PC-9 (cell line): ENCODE measurements at regions not wholly inside any gene's neighbourhood (a gene's known extent, or its start where the extent isn't known, plus 50 kb on each side); places are given as distances from the start of the nearest gene placed in this dataset.

Experiments used
- BruUV-seq: library from RNA; stranded (reverse); fragments of 400-500 nt; replicated peaks from 2 replicates; lab custom pipeline; 2021; lab: Mats Ljungman, UMichigan
- CTCF ChIA-PET: fragments of 300-600 bp; sonication (Branson Sonifier 250); formaldehyde crosslinking; loops from one replicate; lab custom pipeline; 2022; ENCODE audit warnings: antibody characterized with exemption; lab: Charles Lee
- POLR2A ChIA-PET: fragments of 300-600 bp; sonication (Branson Sonifier 250); formaldehyde crosslinking; loops from one replicate; lab custom pipeline; 2022; ENCODE audit warnings: antibody characterized with exemption; ENCODE audit not compliant: unreplicated experiment; lab: Charles Lee
- DNase-seq, 2 experiments: peaks; one replicate each; pipeline versions ENCODE4 v3.0.0 to v3.0.0-alpha.2; 2015 to 2022; ENCODE audit warnings: mixed read lengths in 1 of 2
- H2AFZ ChIP-seq: fragments of 200-600 bp; sonication (generic); 2 replicates; pipeline ENCODE4 v1.8.1; 2017; ENCODE audit warnings: antibody characterized with exemption
- H3F3A ChIP-seq: fragments of 200-600 bp; sonication (generic); 2 replicates; pipeline ENCODE4 v1.8.1; 2017; ENCODE audit warnings: antibody characterized with exemption, mild to moderate bottlenecking, low read depth; ENCODE audit not compliant: insufficient read depth
- H3K27ac ChIP-seq: fragments of 200-600 bp; sonication (generic); 2 replicates; pipeline ENCODE4 v1.6.1; 2016; ENCODE audit warnings: mixed run types
- H3K27me3 ChIP-seq: fragments of 200-600 bp; sonication (generic); 2 replicates; pipeline ENCODE4 v1.6.1; 2016; ENCODE audit warnings: low read depth, mixed run types; ENCODE audit not compliant: insufficient read depth
- H3K36me3 ChIP-seq: fragments of 200-600 bp; sonication (generic); 2 replicates; pipeline ENCODE4 v1.6.1; 2016; ENCODE audit warnings: low read depth, mixed run types
- H3K4me1 ChIP-seq: fragments of 200-600 bp; sonication (generic); replicated peaks from 2 replicates; pipeline ENCODE4 v1.6.1; 2016; ENCODE audit warnings: mixed run types; ENCODE audit not compliant: insufficient read depth
- H3K4me2 ChIP-seq: fragments of 200-600 bp; sonication (generic); 2 replicates; pipeline ENCODE4 v1.6.1; 2017; ENCODE audit warnings: mixed run types
- H3K4me3 ChIP-seq: fragments of 200-600 bp; sonication (generic); 2 replicates; pipeline ENCODE4 v1.6.1; 2016; ENCODE audit warnings: mixed run types
- H3K79me2 ChIP-seq: fragments of 200-600 bp; sonication (generic); 2 replicates; pipeline ENCODE4 v1.6.1; 2017; ENCODE audit warnings: low read depth, mixed run types
- H3K9me2 ChIP-seq: fragments of 200-600 bp; sonication (generic); 2 replicates; pipeline ENCODE4 v1.8.1; 2017; ENCODE audit warnings: mild to moderate bottlenecking; ENCODE audit not compliant: insufficient read depth
- H3K9me3 ChIP-seq: fragments of 200-600 bp; sonication (generic); 2 replicates; pipeline ENCODE4 v1.8.1; 2016; ENCODE audit warnings: low read depth; ENCODE audit not compliant: insufficient read depth
- H4K20me1 ChIP-seq: fragments of 200-600 bp; sonication (generic); 2 replicates; pipeline ENCODE4 v1.8.1; 2017; ENCODE audit not compliant: insufficient read depth
- CTCF ChIP-seq: fragments of 200-600 bp; sonication (generic); conservative IDR thresholded peaks from 2 replicates; pipeline ENCODE4 v1.6.1; 2017; ENCODE audit warnings: mixed run types, antibody characterized with exemption, mild to moderate bottlenecking, moderate library complexity
- EZH2 ChIP-seq: fragments of 200-600 bp; sonication (generic); IDR thresholded peaks from 2 replicates; pipeline ENCODE4 v1.8.0; 2017; ENCODE audit warnings: antibody characterized with exemption, low read depth
- intact Hi-C: fragments of 100-400 bp; cut with micrococcal nuclease; formaldehyde crosslinking; loops from one replicate; pipeline ENCODE4 v1.10.0; 2022; ENCODE audit not compliant: unreplicated experiment

GRCh38 chr6:8507286-8507685 is 71.9 kb upstream of the SLC35B3 start:
- H3F3A ChIP-seq, result no peaks in the 10 kb centered on the region
- no peak overlapping the region for H3K27ac ChIP-seq
- no peak overlapping the region for H2AFZ ChIP-seq
- H3K4me3 ChIP-seq, result no peak overlapping the region
- intact Hi-C loops, result no loop called here
- BruUV-seq, result no TSS peak
- H3K27me3 ChIP-seq, result no peaks in the 10 kb centered on the region
- no peak for TF ChIP-seq EZH2
- TF ChIP-seq CTCF, result no peak
- POLR2A ChIA-PET, result no interaction called here
- H3K4me2 ChIP-seq, result no peak overlapping the region
- H3K4me1 ChIP-seq, result no peaks in the 10 kb centered on the region
- no peaks in the 10 kb centered on the region for H3K36me3 ChIP-seq
- CTCF ChIA-PET, result no interaction called here
- no peaks in the 10 kb centered on the region for H3K79me2 ChIP-seq
- no peaks in the 10 kb centered on the region for H3K9me3 ChIP-seq
- no peaks in the 10 kb centered on the region for H4K20me1 ChIP-seq
- DNase-seq, result no peak
- H3K9me2 ChIP-seq, result no peaks in the 10 kb centered on the region

- Histone ChIP-seq H4K20me1 (no peaks in the 10 kb centered on the region), H3K79me2 (no peaks in the 10 kb centered on the region), H3K4me2 (no peak overlapping the region), H3K4me1 (no peaks in the 10 kb centered on the region), H3K36me3 (no peaks in the 10 kb centered on the region), H2AFZ (no peak overlapping the region), H3F3A (no peaks in the 10 kb centered on the region), H3K4me3 (no peak overlapping the region), H3K27ac (no peak overlapping the region), H3K9me3 (no peaks in the 10 kb centered on the region), H3K27me3 (no peaks in the 10 kb centered on the region), H3K9me2 (no peaks in the 10 kb centered on the region)
- ChIA-PET CTCF (no interaction called here), POLR2A (no interaction called here)
- no peak for DNase-seq
- no TSS peak for BruUV-seq
- intact Hi-C loops, result no loop called here
- TF ChIP-seq EZH2 (no peak), CTCF (no peak)
Observed at GRCh38 chr6:8506126-8506525, 70.8 kb upstream of the SLC35B3 start.

- Histone ChIP-seq H3K4me3 (no peak overlapping the region), H4K20me1 (no peaks in the 10 kb centered on the region), H3K36me3 (no peaks in the 10 kb centered on the region), H3K9me2 (no peaks in the 10 kb centered on the region), H3K27ac (no peak overlapping the region), H3K4me1 (no peaks in the 10 kb centered on the region), H3K79me2 (no peaks in the 10 kb centered on the region), H3K9me3 (no peaks in the 10 kb centered on the region), H3K27me3 (no peaks in the 10 kb centered on the region), H2AFZ (no peak overlapping the region), H3K4me2 (no peak overlapping the region), H3F3A (no peaks in the 10 kb centered on the region)
- no TSS peak for BruUV-seq
- peak in 1 of 2 experiments; percentile 8 for DNase-seq
- TF ChIP-seq EZH2 (no peak), CTCF (peak; percentile 62)
- POLR2A ChIA-PET, result no interaction called here
- intact Hi-C loops, result loop anchor here (2.0 kb wide), 1 partner anchor 1929 kb away; no protein-coding TSS in a partner anchor
- CTCF ChIA-PET, result interaction anchor here (0.6 to 1.1 kb wide), 2 partner anchors 383 to 1930 kb away, joined by 3 read pairs; no protein-coding TSS in a partner anchor
Observed at GRCh38 chr6:8499540-8499939, 64.2 kb upstream of the SLC35B3 start.
